ENCODE measurements at regions not wholly inside any gene's neighbourhood (a gene's known extent, or its start where the extent isn't known, plus 50 kb on each side); places are given as distances from the start of the nearest gene placed in this dataset.

DNA sequence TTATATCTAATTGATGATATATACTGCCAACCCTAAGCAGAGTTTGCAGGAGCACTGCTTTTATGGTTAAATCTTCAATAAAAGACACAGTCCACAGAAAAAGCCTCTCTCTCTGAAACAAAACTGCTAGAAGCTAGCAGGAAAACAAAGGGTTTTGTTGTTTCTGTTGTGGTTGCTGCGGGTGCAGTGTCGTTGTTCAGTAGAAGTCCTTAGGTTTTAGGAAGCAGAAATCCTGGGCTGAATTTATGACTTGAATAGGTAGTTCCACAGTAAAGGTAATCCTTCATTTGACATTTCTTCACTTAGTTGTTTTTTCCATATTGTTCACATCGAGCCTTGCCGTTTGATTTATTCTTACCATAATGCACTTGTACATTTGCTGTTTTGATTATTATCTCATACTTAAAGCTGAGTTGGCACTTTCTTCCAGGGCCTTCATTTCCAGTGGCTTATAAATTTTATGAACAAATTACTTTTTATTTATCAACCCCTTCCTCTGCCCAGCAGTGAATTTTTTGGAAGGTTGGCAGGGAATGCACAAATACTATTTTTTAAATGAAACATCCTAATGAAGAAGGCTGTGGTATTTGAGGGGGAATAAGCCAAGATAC lies 209.6 kb upstream of the SLC30A5 start:
- Mint-ChIP-seq H3K36me3 (no peaks in the 10 kb centered on the region), H3K27ac (no peak overlapping the region), H3K4me1 (no peaks in the 10 kb centered on the region), H3K4me3 (no peak overlapping the region), H3K27me3 (ENCODE audit: low read depth in 2 of 2) (no peaks in the 10 kb centered on the region), H3K9me3 (peaks cover 0 to 2% of the 10 kb centered on the region in 2 donors)
- no peaks in the 10 kb centered on the region for H3K27me3 ChIP-seq (ENCODE audit: control insufficient read depth, insufficient read depth, low read length)
- no peaks in the 10 kb centered on the region for H3K9me3 ChIP-seq (ENCODE audit: control insufficient read depth, insufficient read depth, low read length)
- 15% methylated on average over 4 of the region's 4 CpGs for WGBS (ENCODE audit: insufficient coverage)
- intact Hi-C loops (cut with micrococcal nuclease), result no loop called here
- no peak overlapping the region for H3K27ac ChIP-seq (ENCODE audit: low read length)
- no peaks in the 10 kb centered on the region for H3K4me1 ChIP-seq (ENCODE audit: control insufficient read depth, insufficient read depth, low read length)
- ATAC-seq (no peak), DNase-seq (peak in 1 of 2 donors; percentile 58)
- no peaks in the 10 kb centered on the region for H3K36me3 ChIP-seq (ENCODE audit: control insufficient read depth, insufficient read depth, low read length)
- TF ChIP-seq CTCF (IDR thresholded peaks at IDR 0.05), result no peak
- no peak overlapping the region for H3K4me3 ChIP-seq (ENCODE audit: low read length)

DNA sequence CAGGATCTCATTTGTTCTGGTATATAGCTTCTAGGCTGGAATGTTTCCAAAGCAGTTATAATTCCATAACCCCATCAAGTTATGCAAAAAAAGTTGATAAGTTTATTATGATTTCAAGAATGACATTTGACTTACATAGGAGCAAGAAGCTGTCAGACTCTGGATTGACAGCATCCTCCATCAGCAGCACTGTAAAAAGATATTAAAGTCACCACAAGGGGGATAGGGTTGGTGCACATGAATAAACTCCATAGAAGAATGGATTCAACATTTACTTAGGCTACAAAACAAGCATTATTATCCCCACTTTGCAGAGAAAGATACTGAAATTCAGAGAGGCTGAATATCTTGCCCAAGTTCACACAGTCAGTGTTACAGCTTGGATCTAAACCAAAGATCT lies 208.9 kb upstream of the SLC30A5 start:
- H3K4me1 Mint-ChIP-seq, result no peaks in the 10 kb centered on the region
- no peaks in the 10 kb centered on the region for H3K4me1 ChIP-seq (ENCODE audit: control insufficient read depth, insufficient read depth, low read length)
- peaks cover 0 to 2% of the 10 kb centered on the region in 2 donors for H3K9me3 Mint-ChIP-seq
- H3K27ac Mint-ChIP-seq, result no peak overlapping the region
- H3K36me3 Mint-ChIP-seq, result no peaks in the 10 kb centered on the region
- no peak overlapping the region for H3K4me3 ChIP-seq (ENCODE audit: low read length)
- no peak overlapping the region for H3K4me3 Mint-ChIP-seq
- intact Hi-C loops (cut with micrococcal nuclease), result no loop called here
- no peaks in the 10 kb centered on the region for H3K27me3 ChIP-seq (ENCODE audit: control insufficient read depth, insufficient read depth, low read length)
- no peak for TF ChIP-seq CTCF (IDR thresholded peaks at IDR 0.05)
- no peak for ATAC-seq
- no peaks in the 10 kb centered on the region for H3K27me3 Mint-ChIP-seq (ENCODE audit: low read depth in 2 of 2)
- H3K36me3 ChIP-seq (ENCODE audit: control insufficient read depth, insufficient read depth, low read length), result no peaks in the 10 kb centered on the region
- DNase-seq, result peak in 1 of 2 donors; percentile 46
- no peak overlapping the region for H3K27ac ChIP-seq (ENCODE audit: low read length)
- H3K9me3 ChIP-seq (ENCODE audit: control insufficient read depth, insufficient read depth, low read length), result no peaks in the 10 kb centered on the region

DNA sequence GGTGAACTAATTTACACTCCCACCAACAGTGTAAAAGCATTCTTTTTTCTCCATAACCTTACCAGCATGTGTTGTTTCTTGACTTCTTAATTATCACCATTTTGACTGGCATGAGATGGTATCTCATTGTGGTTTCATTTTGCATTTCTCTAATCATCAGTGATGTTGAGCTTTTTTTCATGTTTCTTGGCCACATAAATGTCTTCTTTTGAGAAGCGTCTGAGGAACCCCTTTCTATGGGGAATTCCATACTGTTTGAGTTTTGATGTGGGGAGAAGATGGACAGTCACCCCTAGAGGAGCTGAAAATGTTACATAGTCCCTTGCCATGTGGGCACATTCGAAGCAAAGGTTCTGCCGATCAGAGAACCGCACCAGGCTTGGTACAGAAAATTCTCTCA lies 207.0 kb upstream of the SLC30A5 start:
- Mint-ChIP-seq H3K27me3 (ENCODE audit: low read depth in 2 of 2) (no peaks in the 10 kb centered on the region), H3K9me3 (peaks cover 0 to 2% of the 10 kb centered on the region in 2 donors), H3K4me3 (no peak overlapping the region), H3K4me1 (no peaks in the 10 kb centered on the region), H3K36me3 (no peaks in the 10 kb centered on the region), H3K27ac (no peak overlapping the region)
- Histone ChIP-seq H3K4me1 (ENCODE audit: control insufficient read depth, insufficient read depth, low read length) (no peaks in the 10 kb centered on the region), H3K9me3 (ENCODE audit: control insufficient read depth, insufficient read depth, low read length) (no peaks in the 10 kb centered on the region), H3K36me3 (ENCODE audit: control insufficient read depth, insufficient read depth, low read length) (no peaks in the 10 kb centered on the region), H3K4me3 (ENCODE audit: low read length) (no peak overlapping the region), H3K27me3 (ENCODE audit: control insufficient read depth, insufficient read depth, low read length) (no peaks in the 10 kb centered on the region), H3K27ac (ENCODE audit: low read length) (no peak overlapping the region)
- WGBS (ENCODE audit: insufficient coverage), result 45% methylated on average over 4 of the region's 4 CpGs
- ATAC-seq (no peak), DNase-seq (peak in 1 of 2 donors; percentile 28)
- no peak for TF ChIP-seq CTCF (IDR thresholded peaks at IDR 0.05)
- intact Hi-C loops (cut with micrococcal nuclease), result no loop called here

DNA sequence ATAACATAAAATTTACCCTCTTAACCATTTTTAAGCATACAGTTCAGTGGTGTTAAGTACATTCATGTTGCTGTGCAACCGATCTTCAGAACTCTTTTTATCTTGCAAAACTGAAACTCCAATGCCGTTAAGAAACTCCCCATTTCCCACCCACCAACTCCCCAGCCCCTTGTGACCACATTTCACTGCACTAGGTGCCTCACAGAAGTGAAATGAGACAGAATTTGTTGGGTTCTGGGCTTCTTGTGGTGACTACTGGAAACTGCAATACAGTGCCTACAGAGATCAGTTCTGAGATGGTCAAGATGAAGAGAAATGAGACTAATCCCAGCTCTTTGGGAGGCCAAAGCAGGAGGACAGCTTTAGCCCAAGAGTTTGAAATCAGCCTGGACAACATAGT lies 202.1 kb upstream of the SLC30A5 start:
- intact Hi-C loops (cut with micrococcal nuclease), result no loop called here
- Histone ChIP-seq H3K9me3 (ENCODE audit: control insufficient read depth, insufficient read depth, low read length) (no peaks in the 10 kb centered on the region), H3K27ac (ENCODE audit: low read length) (no peak overlapping the region), H3K36me3 (ENCODE audit: control insufficient read depth, insufficient read depth, low read length) (no peaks in the 10 kb centered on the region), H3K27me3 (ENCODE audit: control insufficient read depth, insufficient read depth, low read length) (no peaks in the 10 kb centered on the region), H3K4me3 (ENCODE audit: low read length) (no peak overlapping the region), H3K4me1 (ENCODE audit: control insufficient read depth, insufficient read depth, low read length) (no peaks in the 10 kb centered on the region)
- WGBS (ENCODE audit: insufficient coverage), result 24% methylated on average over 2 of the region's 2 CpGs
- no peaks in the 10 kb centered on the region for H3K27me3 Mint-ChIP-seq (ENCODE audit: low read depth in 2 of 2)
- no peak overlapping the region for H3K27ac Mint-ChIP-seq
- peak in 1 of 3 donors; percentile 21 for ATAC-seq
- H3K4me3 Mint-ChIP-seq, result no peak overlapping the region
- no peaks in the 10 kb centered on the region for H3K36me3 Mint-ChIP-seq
- H3K9me3 Mint-ChIP-seq, result no peaks in the 10 kb centered on the region
- TF ChIP-seq CTCF (IDR thresholded peaks at IDR 0.05), result no peak
- H3K4me1 Mint-ChIP-seq, result no peaks in the 10 kb centered on the region
- peak in 1 of 2 donors; percentile 42 for DNase-seq
